ENCODE measurements at regions not wholly inside any gene's neighbourhood (a gene's known extent, or its start where the extent isn't known, plus 50 kb on each side); places are given as distances from the start of the nearest gene placed in this dataset.
"Not testable (repeated sequence)": the region's sequence is repeated elsewhere in the genome, so short reads cannot be mapped to it uniquely, and the experiment has no call there.

DNA sequence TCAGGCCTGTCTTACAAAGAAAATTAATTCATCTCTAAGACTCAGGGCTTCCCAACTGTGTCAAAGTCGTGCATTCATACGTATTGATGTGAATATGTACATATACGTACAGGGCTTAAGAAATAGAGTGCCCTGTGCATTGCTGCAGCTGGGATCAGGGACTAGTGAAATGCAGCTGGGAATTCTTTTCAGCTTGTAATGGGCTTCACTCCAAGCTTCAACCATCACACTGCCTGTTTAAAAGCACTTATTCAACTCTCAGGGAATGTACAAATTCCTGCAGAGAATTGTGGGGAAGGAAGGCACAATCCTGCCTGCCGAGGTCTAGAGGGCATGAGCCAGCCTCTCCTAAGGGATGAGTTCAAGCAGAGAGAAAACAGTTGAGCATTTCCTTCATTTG is 59.6 kb upstream of the MAN2A1 start:
- Histone ChIP-seq H3K4me1 (ENCODE audit: control insufficient read depth, low read depth, low read length) (no peaks in the 10 kb centered on the region), H3K9me3 (ENCODE audit: control insufficient read depth, low read depth, low read length) (peaks cover 6% of the 10 kb centered on the region), H3K36me3 (ENCODE audit: control insufficient read depth, low read depth, low read length) (no peaks in the 10 kb centered on the region), H3K27ac (ENCODE audit: low read length) (no peak overlapping the region), H3K4me3 (ENCODE audit: low read length) (no peak overlapping the region), H3K9ac (ENCODE audit: low read length) (no peak overlapping the region), H3K27me3 (ENCODE audit: control insufficient read depth, insufficient read depth, low read length) (no peaks in the 10 kb centered on the region)

DNA sequence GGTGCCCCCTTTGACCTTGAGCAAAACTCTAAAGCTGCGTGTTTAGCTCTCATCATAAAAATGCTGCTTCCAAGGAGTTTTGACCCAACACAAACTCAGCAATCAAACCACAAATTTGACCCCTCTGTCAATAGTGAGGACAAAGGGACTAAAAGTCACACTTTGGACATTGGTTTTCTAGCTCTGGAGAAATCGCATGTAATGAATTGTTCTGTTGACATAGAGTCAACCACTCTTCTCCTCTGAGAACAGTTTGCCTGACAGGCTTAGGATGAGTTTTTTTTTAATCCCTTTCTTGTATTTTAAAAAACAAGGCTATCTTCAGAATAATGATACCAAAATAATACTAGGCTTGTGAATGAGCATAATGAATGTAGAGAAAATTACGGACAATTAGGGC is 61.1 kb upstream of the MAN2A1 start:
- Histone ChIP-seq H3K36me3 (ENCODE audit: control insufficient read depth, low read depth, low read length) (no peaks in the 10 kb centered on the region), H3K27ac (ENCODE audit: low read length) (no peak overlapping the region), H3K9ac (ENCODE audit: low read length) (no peak overlapping the region), H3K9me3 (ENCODE audit: control insufficient read depth, low read depth, low read length) (peaks cover 6% of the 10 kb centered on the region), H3K4me3 (ENCODE audit: low read length) (no peak overlapping the region), H3K27me3 (ENCODE audit: control insufficient read depth, insufficient read depth, low read length) (no peaks in the 10 kb centered on the region), H3K4me1 (ENCODE audit: control insufficient read depth, low read depth, low read length) (no peaks in the 10 kb centered on the region)

DNA sequence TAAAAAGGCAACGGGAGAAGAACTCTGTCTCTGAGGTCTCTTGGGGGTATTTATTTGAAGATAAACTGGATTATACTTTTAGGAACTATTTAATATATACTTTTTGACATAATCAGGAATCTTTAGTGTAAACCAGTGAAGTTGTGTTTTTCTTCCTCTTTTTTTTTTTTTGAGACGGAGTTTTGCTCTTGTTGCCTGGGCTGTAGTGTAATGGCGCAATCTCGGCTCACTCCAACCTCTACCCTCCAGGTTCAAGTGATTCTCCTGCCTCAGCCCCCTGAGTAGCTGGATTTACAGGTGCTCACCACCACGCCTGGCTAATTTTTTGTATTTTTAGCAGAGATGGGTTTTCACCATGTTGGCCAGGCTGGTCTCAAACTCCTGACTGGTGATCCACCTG is 68.5 kb upstream of the MAN2A1 start:
- not testable (repeated sequence) for H3K27me3 ChIP-seq (ENCODE audit: control insufficient read depth, insufficient read depth, low read length); H3K4me1 ChIP-seq (ENCODE audit: control insufficient read depth, low read depth, low read length); H3K36me3 ChIP-seq (ENCODE audit: control insufficient read depth, low read depth, low read length); H3K27ac ChIP-seq (ENCODE audit: low read length); H3K9me3 ChIP-seq (ENCODE audit: control insufficient read depth, low read depth, low read length); H3K4me3 ChIP-seq (ENCODE audit: low read length); H3K9ac ChIP-seq (ENCODE audit: low read length)

DNA sequence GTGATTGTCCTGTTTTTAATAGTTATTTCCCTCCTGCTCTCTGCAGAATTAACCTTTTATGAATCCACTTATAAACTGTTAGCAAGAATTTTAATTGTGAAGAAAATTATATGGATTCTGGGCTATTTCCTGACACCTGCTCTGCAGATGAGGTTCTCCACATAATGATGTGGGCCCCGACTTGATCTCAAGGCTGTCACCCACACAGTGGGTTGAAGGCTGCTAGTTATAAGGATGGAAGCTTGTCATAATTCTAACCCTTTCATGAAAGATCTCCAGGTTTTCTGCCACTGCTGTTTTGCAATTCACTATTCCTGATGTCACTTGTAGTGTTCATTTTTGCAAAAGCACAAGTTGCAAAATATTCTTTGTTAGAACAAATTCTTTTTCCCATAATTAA is 69.1 kb upstream of the MAN2A1 start:
- no peak overlapping the region for H3K4me3 ChIP-seq (ENCODE audit: low read length)
- no peaks in the 10 kb centered on the region for H3K27me3 ChIP-seq (ENCODE audit: control insufficient read depth, insufficient read depth, low read length)
- no peaks in the 10 kb centered on the region for H3K9me3 ChIP-seq (ENCODE audit: control insufficient read depth, low read depth, low read length)
- H3K27ac ChIP-seq (ENCODE audit: low read length): no peak overlapping the region
- no peaks in the 10 kb centered on the region for H3K4me1 ChIP-seq (ENCODE audit: control insufficient read depth, low read depth, low read length)
- no peak overlapping the region for H3K9ac ChIP-seq (ENCODE audit: low read length)
- no peaks in the 10 kb centered on the region for H3K36me3 ChIP-seq (ENCODE audit: control insufficient read depth, low read depth, low read length)

DNA sequence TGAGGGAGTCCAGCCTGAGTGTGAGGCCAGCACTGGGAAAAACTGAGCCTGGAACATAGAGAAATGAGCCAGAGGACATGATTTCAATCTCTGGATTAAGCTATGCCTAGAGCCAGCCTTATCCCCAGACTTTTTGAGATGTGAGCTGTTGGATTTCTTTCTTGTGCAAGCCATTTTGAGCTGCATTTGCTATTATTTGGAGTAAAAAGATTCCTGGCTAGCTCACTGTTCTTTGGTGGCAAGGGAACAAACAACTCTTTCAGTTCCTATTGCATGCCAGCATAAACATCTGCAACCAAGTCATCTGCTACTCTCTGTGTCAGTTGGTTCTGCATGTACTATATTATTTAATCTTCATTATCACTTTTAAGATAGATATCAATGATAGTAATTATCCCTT is 70.1 kb upstream of the MAN2A1 start:
- H3K9me3 ChIP-seq (ENCODE audit: control insufficient read depth, low read depth, low read length): no peaks in the 10 kb centered on the region
- no peaks in the 10 kb centered on the region for H3K4me1 ChIP-seq (ENCODE audit: control insufficient read depth, low read depth, low read length)
- H3K27ac ChIP-seq (ENCODE audit: low read length): no peak overlapping the region
- H3K9ac ChIP-seq (ENCODE audit: low read length): no peak overlapping the region
- no peaks in the 10 kb centered on the region for H3K27me3 ChIP-seq (ENCODE audit: control insufficient read depth, insufficient read depth, low read length)
- no peaks in the 10 kb centered on the region for H3K36me3 ChIP-seq (ENCODE audit: control insufficient read depth, low read depth, low read length)
- H3K4me3 ChIP-seq (ENCODE audit: low read length): no peak overlapping the region

DNA sequence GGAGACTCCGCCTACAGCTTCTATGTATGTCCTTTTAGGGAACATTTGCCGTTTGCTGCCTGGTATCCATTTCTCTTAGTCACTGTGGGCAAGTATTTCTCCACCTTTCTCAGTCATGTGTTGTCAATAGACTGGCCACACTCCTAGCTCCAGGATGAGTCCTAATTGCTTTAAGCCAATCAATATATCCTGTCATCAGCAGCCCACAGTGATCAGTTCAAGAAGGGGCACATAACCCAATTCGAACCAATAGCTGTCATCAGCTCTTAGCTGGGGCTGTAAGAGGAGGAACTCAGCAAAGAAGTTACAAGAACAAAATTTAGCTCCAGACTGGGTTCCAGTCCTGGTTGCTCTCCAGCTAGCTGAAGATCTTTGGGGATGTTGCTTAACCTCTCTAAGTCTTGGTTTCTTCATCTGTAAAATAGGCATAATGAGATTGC is 70.7 kb upstream of the MAN2A1 start:
- H3K4me3 ChIP-seq (ENCODE audit: low read length): no peak overlapping the region
- H3K27me3 ChIP-seq (ENCODE audit: control insufficient read depth, insufficient read depth, low read length): no peaks in the 10 kb centered on the region
- H3K27ac ChIP-seq (ENCODE audit: low read length): no peak overlapping the region
- no peak overlapping the region for H3K9ac ChIP-seq (ENCODE audit: low read length)
- H3K9me3 ChIP-seq (ENCODE audit: control insufficient read depth, low read depth, low read length): no peaks in the 10 kb centered on the region
- no peaks in the 10 kb centered on the region for H3K4me1 ChIP-seq (ENCODE audit: control insufficient read depth, low read depth, low read length)
- no peaks in the 10 kb centered on the region for H3K36me3 ChIP-seq (ENCODE audit: control insufficient read depth, low read depth, low read length)

DNA sequence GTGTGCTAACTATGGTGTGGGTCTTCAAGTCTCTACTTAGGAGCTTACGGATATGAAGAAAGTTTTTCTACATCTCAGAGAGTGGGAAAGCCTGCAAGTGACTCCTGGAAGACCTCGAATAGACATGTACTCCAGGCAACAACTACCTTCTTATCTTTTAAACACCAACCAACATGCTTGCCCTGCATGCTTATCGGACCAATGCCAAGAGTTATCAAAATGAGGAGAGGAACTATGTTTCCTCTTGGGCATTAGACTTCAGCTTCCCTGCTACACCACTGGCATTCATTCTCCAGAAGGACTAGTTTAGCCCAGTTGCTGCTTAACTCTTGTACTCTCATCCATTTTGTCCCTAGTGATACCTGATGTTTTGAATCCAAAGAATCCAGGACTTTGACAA is 74.7 kb upstream of the MAN2A1 start:
- H3K27ac ChIP-seq (ENCODE audit: low read length): no peak overlapping the region
- no peaks in the 10 kb centered on the region for H3K27me3 ChIP-seq (ENCODE audit: control insufficient read depth, insufficient read depth, low read length)
- H3K9ac ChIP-seq (ENCODE audit: low read length): no peak overlapping the region
- H3K4me3 ChIP-seq (ENCODE audit: low read length): no peak overlapping the region
- no peaks in the 10 kb centered on the region for H3K9me3 ChIP-seq (ENCODE audit: control insufficient read depth, low read depth, low read length)
- H3K36me3 ChIP-seq (ENCODE audit: control insufficient read depth, low read depth, low read length): no peaks in the 10 kb centered on the region
- no peaks in the 10 kb centered on the region for H3K4me1 ChIP-seq (ENCODE audit: control insufficient read depth, low read depth, low read length)

DNA sequence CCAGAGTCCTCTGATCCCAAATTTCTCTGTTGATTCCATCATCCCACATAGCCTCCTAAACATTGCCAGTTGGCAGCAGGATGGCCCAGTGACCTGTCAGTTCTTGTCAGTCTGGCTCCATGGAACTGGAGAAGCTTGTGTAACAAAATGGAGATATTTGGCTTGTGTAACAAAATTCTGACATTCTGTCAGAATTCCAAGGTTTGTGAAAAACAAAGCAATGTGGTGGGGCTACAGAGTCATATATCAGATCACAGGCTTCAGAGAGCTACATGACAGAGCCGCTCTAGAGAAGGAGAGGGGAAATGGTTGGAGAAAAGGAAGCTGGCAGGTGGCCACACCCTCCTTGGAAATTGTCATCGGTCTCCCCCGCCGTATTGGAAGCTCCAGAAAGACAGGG is 75.4 kb upstream of the MAN2A1 start:
- H3K27me3 ChIP-seq (ENCODE audit: control insufficient read depth, insufficient read depth, low read length): no peaks in the 10 kb centered on the region
- H3K9me3 ChIP-seq (ENCODE audit: control insufficient read depth, low read depth, low read length): no peaks in the 10 kb centered on the region

DNA sequence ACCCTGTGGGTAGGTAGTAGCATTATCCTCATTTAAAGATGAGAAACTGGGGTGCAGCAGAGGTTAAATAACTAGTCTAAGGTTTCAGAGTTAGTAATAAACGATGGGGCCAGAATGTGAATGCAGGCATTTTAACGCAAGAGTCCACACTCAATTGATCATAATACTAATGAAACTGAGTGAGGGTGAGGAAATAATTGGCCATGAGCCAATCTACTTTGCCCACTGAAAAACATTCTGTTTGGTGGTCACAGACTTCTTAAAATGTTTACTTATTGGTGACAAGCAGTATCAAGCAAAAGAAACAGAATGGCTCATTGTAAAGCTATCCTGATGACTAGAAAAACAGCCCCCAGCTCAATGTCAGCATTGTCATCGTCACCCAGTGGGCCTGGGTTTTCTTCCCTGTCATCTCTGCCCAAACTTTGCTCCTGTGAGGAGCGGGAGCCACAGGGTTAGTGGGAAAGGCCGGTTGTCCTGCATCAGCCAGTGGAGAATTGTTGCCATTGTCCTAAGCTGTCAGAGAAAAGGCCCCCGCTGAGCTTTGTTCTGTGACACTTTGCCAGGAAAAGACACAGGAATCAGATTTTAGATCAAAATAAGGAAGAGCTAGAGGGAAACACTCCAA is 77.3 kb upstream of the MAN2A1 start:
- no peaks in the 10 kb centered on the region for H3K4me1 ChIP-seq (ENCODE audit: control insufficient read depth, low read depth, low read length)
- H3K9ac ChIP-seq (ENCODE audit: low read length): no peak overlapping the region
- H3K27ac ChIP-seq (ENCODE audit: low read length): no peak overlapping the region
- H3K27me3 ChIP-seq (ENCODE audit: control insufficient read depth, insufficient read depth, low read length): no peaks in the 10 kb centered on the region
- no peak overlapping the region for H3K4me3 ChIP-seq (ENCODE audit: low read length)
- no peaks in the 10 kb centered on the region for H3K9me3 ChIP-seq (ENCODE audit: control insufficient read depth, low read depth, low read length)
- H3K36me3 ChIP-seq (ENCODE audit: control insufficient read depth, low read depth, low read length): no peaks in the 10 kb centered on the region

More for the DNA sequence above, 75.4 kb upstream of the MAN2A1 start:
- Histone ChIP-seq H3K4me3 (ENCODE audit: low read length) (no peak overlapping the region), H3K4me1 (ENCODE audit: control insufficient read depth, low read depth, low read length) (no peaks in the 10 kb centered on the region), H3K27ac (ENCODE audit: low read length) (no peak overlapping the region), H3K9ac (ENCODE audit: low read length) (no peak overlapping the region), H3K36me3 (ENCODE audit: control insufficient read depth, low read depth, low read length) (no peaks in the 10 kb centered on the region)

DNA sequence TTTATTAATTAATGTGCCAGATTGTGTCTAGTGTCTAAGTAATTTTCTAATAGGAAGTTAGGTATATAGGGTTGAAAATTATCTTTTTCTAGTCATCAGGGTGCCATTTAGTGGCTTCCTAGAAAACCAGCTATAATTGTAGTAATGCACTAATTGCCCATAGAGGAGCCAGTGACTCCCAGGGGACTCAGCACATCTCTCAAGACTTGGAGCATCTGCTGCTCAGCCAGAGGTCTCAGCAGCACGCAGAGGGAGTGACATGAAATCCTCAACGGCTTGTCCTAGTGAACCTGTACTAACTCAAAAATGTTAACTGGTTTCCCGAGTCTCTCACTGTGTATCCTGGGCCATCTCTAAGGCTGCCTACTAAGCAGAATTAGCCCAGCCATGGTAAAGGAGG is 78.2 kb upstream of the MAN2A1 start:
- Histone ChIP-seq H3K36me3 (ENCODE audit: control insufficient read depth, low read depth, low read length) (no peaks in the 10 kb centered on the region), H3K4me1 (ENCODE audit: control insufficient read depth, low read depth, low read length) (no peaks in the 10 kb centered on the region), H3K27ac (ENCODE audit: low read length) (no peak overlapping the region), H3K9ac (ENCODE audit: low read length) (no peak overlapping the region), H3K4me3 (ENCODE audit: low read length) (no peak overlapping the region), H3K9me3 (ENCODE audit: control insufficient read depth, low read depth, low read length) (no peaks in the 10 kb centered on the region), H3K27me3 (ENCODE audit: control insufficient read depth, insufficient read depth, low read length) (no peaks in the 10 kb centered on the region)

DNA sequence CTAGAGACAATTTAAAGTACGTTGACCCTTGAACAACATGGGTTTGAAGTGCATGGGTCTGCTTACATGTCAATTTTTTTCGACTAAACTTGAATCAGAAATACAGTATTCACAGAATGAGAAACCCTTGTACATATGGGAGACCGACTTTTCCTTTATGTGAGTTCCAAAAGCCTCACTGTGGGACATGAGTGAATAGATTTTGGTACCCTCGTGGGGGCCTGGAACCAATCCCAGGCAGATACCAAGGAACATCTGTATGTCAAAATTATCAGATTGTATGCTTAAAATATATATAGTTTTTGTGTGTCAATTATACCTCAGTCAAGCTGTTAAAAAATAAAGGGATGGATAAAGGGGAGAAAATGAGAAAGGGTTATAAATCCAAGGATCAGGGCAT is 78.7 kb upstream of the MAN2A1 start:
- no peak overlapping the region for H3K4me3 ChIP-seq (ENCODE audit: low read length)
- H3K9ac ChIP-seq (ENCODE audit: low read length): no peak overlapping the region
- no peaks in the 10 kb centered on the region for H3K9me3 ChIP-seq (ENCODE audit: control insufficient read depth, low read depth, low read length)
- H3K27ac ChIP-seq (ENCODE audit: low read length): no peak overlapping the region
- no peaks in the 10 kb centered on the region for H3K27me3 ChIP-seq (ENCODE audit: control insufficient read depth, insufficient read depth, low read length)
- no peaks in the 10 kb centered on the region for H3K36me3 ChIP-seq (ENCODE audit: control insufficient read depth, low read depth, low read length)
- H3K4me1 ChIP-seq (ENCODE audit: control insufficient read depth, low read depth, low read length): no peaks in the 10 kb centered on the region

DNA sequence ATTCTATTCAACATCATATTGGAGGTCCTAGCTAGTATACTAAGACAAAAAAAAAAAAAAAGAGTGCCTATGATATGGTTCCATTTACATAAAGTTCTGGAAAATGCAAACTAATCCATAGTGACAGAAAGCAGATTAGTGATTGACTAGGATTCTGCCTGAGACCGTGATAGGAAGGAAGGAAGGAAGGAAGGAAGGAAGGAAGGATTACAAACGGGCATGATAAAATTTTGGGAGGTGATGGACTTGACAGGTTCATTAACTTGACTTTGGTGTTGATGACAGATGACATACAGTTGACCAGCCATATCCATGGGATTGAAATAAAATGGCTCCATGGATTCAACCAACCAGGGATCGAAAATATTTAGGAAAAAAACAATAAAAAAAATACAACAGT is 79.1 kb upstream of the MAN2A1 start:
- no peak overlapping the region for H3K9ac ChIP-seq (ENCODE audit: low read length)
- no peak overlapping the region for H3K27ac ChIP-seq (ENCODE audit: low read length)
- H3K36me3 ChIP-seq (ENCODE audit: control insufficient read depth, low read depth, low read length): no peaks in the 10 kb centered on the region
- H3K27me3 ChIP-seq (ENCODE audit: control insufficient read depth, insufficient read depth, low read length): no peaks in the 10 kb centered on the region
- no peak overlapping the region for H3K4me3 ChIP-seq (ENCODE audit: low read length)
- no peaks in the 10 kb centered on the region for H3K9me3 ChIP-seq (ENCODE audit: control insufficient read depth, low read depth, low read length)
- H3K4me1 ChIP-seq (ENCODE audit: control insufficient read depth, low read depth, low read length): no peaks in the 10 kb centered on the region
